H1 (cell line): ENCODE measurements at regions not wholly inside any gene's neighbourhood (a gene's known extent, or its start where the extent isn't known, plus 50 kb on each side); places are given as distances from the start of the nearest gene placed in this dataset.

Experiments
- CTCF ChIA-PET: fragments of 300-600 bp; sonication (Branson Sonifier 250); formaldehyde crosslinking; loops from one replicate; lab custom pipeline; 2021; ENCODE audit not compliant: partially characterized antibody; lab: Charles Lee
- POLR2A ChIA-PET: fragments of 300-600 bp; sonication (Branson Sonifier 250); formaldehyde crosslinking; loops from one replicate; lab custom pipeline; 2021; ENCODE audit warnings: inconsistent platforms; ENCODE audit not compliant: partially characterized antibody; lab: Charles Lee
- DNase-seq, 2 experiments: peaks; one replicate each; pipeline versions ENCODE4 v3.0.0 to v3.0.0-alpha.2; 2010 to 2022; ENCODE audit warnings: low spot score in 2 of 2, low read depth in 1 of 2, mixed read lengths in 1 of 2
- FAIRE-seq: peaks from 2 replicates; lab custom pipeline; 2011; peaks lifted over from hg19 to GRCh38; lab: Jason Lieb, UNC
- H2AFZ ChIP-seq: 2 replicates; pipeline ENCODE4 v1.8.1; 2012; ENCODE audit warnings: low read length, inconsistent platforms
- H2AK5ac ChIP-seq: 2 replicates; pipeline ENCODE4 v1.6.1; 2013; ENCODE audit warnings: low read depth, low read length
- H2BK120ac ChIP-seq: replicated peaks from 2 replicates; pipeline ENCODE3; 2013; ENCODE audit warnings: low read depth, low read length, inconsistent platforms
- H2BK12ac ChIP-seq: 2 replicates; pipeline ENCODE4 v1.6.1; 2013; ENCODE audit warnings: low read depth, low read length
- H2BK15ac ChIP-seq: 2 replicates; pipeline ENCODE4 v1.6.1; 2013; ENCODE audit warnings: low read length
- H2BK20ac ChIP-seq: 2 replicates; pipeline ENCODE4 v1.6.1; 2013; ENCODE audit warnings: low read length
- H2BK5ac ChIP-seq: 2 replicates; pipeline ENCODE4 v1.6.1; 2013; ENCODE audit warnings: low read depth, low read length
- H3K14ac ChIP-seq: 2 replicates; pipeline ENCODE4 v1.6.1; 2013; ENCODE audit warnings: inconsistent platforms; ENCODE audit not compliant: insufficient read length
- H3K18ac ChIP-seq: 2 replicates; pipeline ENCODE4 v1.6.1; 2013; ENCODE audit warnings: low read length; ENCODE audit errors: extremely low read depth
- H3K23ac ChIP-seq: 2 replicates; pipeline ENCODE4 v1.6.1; 2013; ENCODE audit warnings: inconsistent platforms; ENCODE audit not compliant: insufficient read length
- H3K23me2 ChIP-seq: 2 replicates; pipeline ENCODE4 v1.6.1; 2013; ENCODE audit warnings: low read depth, low read length
- H3K27ac ChIP-seq: 2 replicates; pipeline ENCODE4 v1.6.1; 2011; ENCODE audit warnings: low read depth, low read length, inconsistent platforms
- H3K27me3 ChIP-seq, 4 experiments: replicated peaks in 1 of 4; 1 replicate in 1 of 4; 2 replicates in 3 of 4; pipeline versions ENCODE4 v1.6.1 to v1.8.1; 2011 to 2013; ENCODE audit warnings: low read length in 3 of 4, mild to moderate bottlenecking in 3 of 4, inconsistent platforms in 2 of 4, mixed read lengths in 2 of 4, moderate library complexity in 1 of 4; ENCODE audit not compliant: control insufficient read depth in 3 of 4, insufficient read depth in 3 of 4; ENCODE audit errors: extremely low read depth in 1 of 4
- H3K36me3 ChIP-seq, 4 experiments: 2 replicates each; pipeline versions ENCODE4 v1.6.1 to v1.8.1; 2011 to 2013; ENCODE audit warnings: mild to moderate bottlenecking in 4 of 4, low read length in 3 of 4, moderate library complexity in 2 of 4, control low read depth in 1 of 4, inconsistent platforms in 1 of 4; ENCODE audit not compliant: insufficient read depth in 4 of 4, control insufficient read depth in 2 of 4
- H3K4ac ChIP-seq: replicated peaks from 2 replicates; pipeline ENCODE3; 2013; ENCODE audit warnings: low read length, low read depth, mixed read lengths, inconsistent platforms; ENCODE audit not compliant: insufficient read length
- H3K4me1 ChIP-seq, 4 experiments: replicated peaks in 1 of 4; 1 replicate in 1 of 4; 2 replicates in 3 of 4; pipeline versions ENCODE4 v1.6.1 to v1.8.1; 2011 to 2013; ENCODE audit warnings: low read length in 3 of 4, inconsistent platforms in 2 of 4, mixed read lengths in 1 of 4; ENCODE audit not compliant: insufficient read depth in 4 of 4, control insufficient read depth in 3 of 4
- H3K4me2 ChIP-seq, 2 experiments: 2 replicates each; pipeline versions ENCODE4 v1.6.1 to v1.8.1; 2011 to 2013; ENCODE audit warnings: low read depth in 2 of 2, low read length in 2 of 2, control low read depth in 1 of 2, inconsistent platforms in 1 of 2, mild to moderate bottlenecking in 1 of 2; ENCODE audit not compliant: insufficient read depth in 1 of 2
- H3K4me3 ChIP-seq, 4 experiments: fragments of 200-600, 300-600 bp in 1 of 4; sonication (generic), shearing (Covaris generic), sonication (Bioruptor Twin) in 1 of 4; 2 replicates each; pipeline versions ENCODE4 v1.5.1 to v1.8.1; 2011 to 2016; ENCODE audit warnings: low read length in 4 of 4, low read depth in 3 of 4, control low read depth in 2 of 4, inconsistent platforms in 2 of 4, mild to moderate bottlenecking in 2 of 4, mixed read lengths in 1 of 4, moderate library complexity in 1 of 4; ENCODE audit not compliant: insufficient read depth in 2 of 4; ENCODE audit errors: extremely low read depth in 1 of 4
- H3K56ac ChIP-seq: replicated peaks from 2 replicates; pipeline ENCODE3; 2013; ENCODE audit warnings: low read depth, mild to moderate bottlenecking, mixed read lengths, low read length, inconsistent platforms; ENCODE audit not compliant: insufficient read length
- H3K79me1 ChIP-seq: 2 replicates; pipeline ENCODE4 v1.6.1; 2013; ENCODE audit warnings: low read depth, low read length, control low read depth
- H3K79me2 ChIP-seq, 2 experiments: 2 replicates each; pipeline versions ENCODE4 v1.6.1 to v1.8.1; 2012 to 2013; ENCODE audit warnings: low read length in 2 of 2, mild to moderate bottlenecking in 2 of 2, inconsistent platforms in 1 of 2; ENCODE audit not compliant: insufficient read depth in 2 of 2, control insufficient read depth in 1 of 2
- H3K9ac ChIP-seq, 4 experiments: replicated peaks in 1 of 4; 1 replicate in 1 of 4; 2 replicates in 3 of 4; pipeline versions ENCODE4 v1.6.1 to v1.8.1; 2011 to 2013; ENCODE audit warnings: low read depth in 3 of 4, low read length in 3 of 4, control low read depth in 2 of 4, mild to moderate bottlenecking in 2 of 4, moderate library complexity in 2 of 4, inconsistent platforms in 1 of 4; ENCODE audit errors: extremely low read depth in 1 of 4
- H3K9me3 ChIP-seq, 2 experiments: 2 replicates each; pipeline versions ENCODE4 v1.6.1 to v1.8.1; 2012 to 2013; ENCODE audit warnings: mild to moderate bottlenecking in 2 of 2, moderate library complexity in 2 of 2, control low read depth in 1 of 2, inconsistent platforms in 1 of 2, low read depth in 1 of 2, low read length in 1 of 2, mixed read lengths in 1 of 2; ENCODE audit not compliant: insufficient read depth in 2 of 2
- H4K20me1 ChIP-seq, 2 experiments: replicated peaks in 1 of 2; 2 replicates each; pipeline versions ENCODE3 to v1.8.1; 2011 to 2013; ENCODE audit warnings: inconsistent platforms in 2 of 2, low read length in 2 of 2, mild to moderate bottlenecking in 1 of 2; ENCODE audit not compliant: insufficient read depth in 2 of 2, control insufficient read depth in 1 of 2
- H4K5ac ChIP-seq: 2 replicates; pipeline ENCODE4 v1.6.1; 2013; ENCODE audit warnings: low read length, low read depth, mixed read lengths, inconsistent platforms; ENCODE audit not compliant: insufficient read length
- H4K8ac ChIP-seq: 2 replicates; pipeline ENCODE4 v1.8.0; 2013; ENCODE audit warnings: mild to moderate bottlenecking, moderate library complexity, low read length, inconsistent platforms; ENCODE audit not compliant: insufficient read depth; ENCODE audit errors: extremely low read depth
- H4K91ac ChIP-seq: replicated peaks from 2 replicates; pipeline ENCODE3; 2013; ENCODE audit warnings: low read length, mixed read lengths, inconsistent platforms; ENCODE audit not compliant: insufficient read length
- ASH2L ChIP-seq: fragments of 200-600, 300-600 bp; sonication (generic); IDR thresholded peaks from one replicate; pipeline ENCODE4 v1.7.1; 2017; ENCODE audit warnings: low read length
- CREB1 ChIP-seq: IDR thresholded peaks from 2 replicates; pipeline ENCODE4 v1.6.1; 2012; ENCODE audit warnings: inconsistent platforms
- GTF2F1 ChIP-seq: IDR thresholded peaks from 2 replicates; pipeline ENCODE4 v1.6.1; 2012; ENCODE audit warnings: low read depth, low read length, improper control_type of control experiment, borderline replicate concordance
- JUN ChIP-seq: IDR thresholded peaks from 2 replicates; pipeline ENCODE4 v1.6.1; 2011; ENCODE audit warnings: low read depth, mild to moderate bottlenecking, improper control_type of control experiment, low read length
- JUND ChIP-seq: IDR thresholded peaks from 2 replicates; pipeline ENCODE4 v1.6.1; 2011; ENCODE audit warnings: mild to moderate bottlenecking, improper control_type of control experiment, low read length
- KDM5A ChIP-seq: fragments of 200-600 bp; IDR thresholded peaks from 2 replicates; pipeline ENCODE4 v1.7.1; 2012; ENCODE audit warnings: mild to moderate bottlenecking, low read length, inconsistent platforms, mixed read lengths
- NANOG ChIP-seq: IDR thresholded peaks from 2 replicates; pipeline ENCODE4 v1.6.1; 2011; ENCODE audit warnings: low read length, low read depth, mild to moderate bottlenecking, inconsistent platforms; ENCODE audit not compliant: insufficient read depth, poor library complexity, severe bottlenecking
- RAD21 ChIP-seq, 2 experiments: IDR thresholded peaks in 1 of 2; conservative IDR thresholded peaks in 1 of 2; 2 replicates each; pipeline ENCODE4 v1.6.1; 2011; ENCODE audit warnings: low read depth in 2 of 2, low read length in 2 of 2, improper control_type of control experiment in 1 of 2, inconsistent platforms in 1 of 2, mild to moderate bottlenecking in 1 of 2, moderate library complexity in 1 of 2
- RFX5 ChIP-seq: IDR thresholded peaks from 2 replicates; pipeline ENCODE4 v1.6.1; 2011; ENCODE audit warnings: low read depth, low read length, improper control_type of control experiment, borderline replicate concordance
- RXRA ChIP-seq: IDR thresholded peaks from 2 replicates; pipeline ENCODE4 v1.6.1; 2011; ENCODE audit warnings: low read depth, mild to moderate bottlenecking, low read length, moderate library complexity; ENCODE audit not compliant: insufficient read depth
- SIRT6 ChIP-seq: IDR thresholded peaks from one replicate; pipeline ENCODE4 v1.7.1; 2012; ENCODE audit warnings: low read length, inconsistent platforms
- SP1 ChIP-seq: IDR thresholded peaks from 2 replicates; pipeline ENCODE4 v1.6.1; 2011; ENCODE audit warnings: low read depth, low read length
- SRF ChIP-seq: IDR thresholded peaks from 2 replicates; pipeline ENCODE4 v1.6.1; 2011; ENCODE audit warnings: mild to moderate bottlenecking, low read depth, low read length, moderate library complexity
- SUZ12 ChIP-seq: fragments of 200-600 bp; sonication (generic); IDR thresholded peaks from 2 replicates; pipeline ENCODE4 v1.6.1; 2012; ENCODE audit warnings: mild to moderate bottlenecking, inconsistent platforms, low read length, moderate library complexity, mixed read lengths
- WGBS, 2 experiments: shearing (Covaris generic) in 1 of 2; methylation state at CpG; one replicate each; pipeline versions ENCODE4 v1.1.6 to v1.1.7; 2013 to 2015; ENCODE audit warnings: low lambda C conversion rate in 2 of 2, mixed read lengths in 2 of 2, inconsistent platforms in 1 of 2, low coverage in 1 of 2, missing lambda C conversion rate in 1 of 2; ENCODE audit not compliant: insufficient replicate concordance in 2 of 2, insufficient coverage in 1 of 2, insufficient read length in 1 of 2; ENCODE audit errors: extremely low coverage in 1 of 2, missing lambda C conversion rate in 1 of 2; 5-methylcytosine and 5-hydroxymethylcytosine counted together
- TF ChIP-seq, protein P1 (sequence below): IDR thresholded peaks from 2 replicates; pipeline ENCODE4 v1.6.1; 2012; ENCODE audit warnings: inconsistent platforms

DNA sequence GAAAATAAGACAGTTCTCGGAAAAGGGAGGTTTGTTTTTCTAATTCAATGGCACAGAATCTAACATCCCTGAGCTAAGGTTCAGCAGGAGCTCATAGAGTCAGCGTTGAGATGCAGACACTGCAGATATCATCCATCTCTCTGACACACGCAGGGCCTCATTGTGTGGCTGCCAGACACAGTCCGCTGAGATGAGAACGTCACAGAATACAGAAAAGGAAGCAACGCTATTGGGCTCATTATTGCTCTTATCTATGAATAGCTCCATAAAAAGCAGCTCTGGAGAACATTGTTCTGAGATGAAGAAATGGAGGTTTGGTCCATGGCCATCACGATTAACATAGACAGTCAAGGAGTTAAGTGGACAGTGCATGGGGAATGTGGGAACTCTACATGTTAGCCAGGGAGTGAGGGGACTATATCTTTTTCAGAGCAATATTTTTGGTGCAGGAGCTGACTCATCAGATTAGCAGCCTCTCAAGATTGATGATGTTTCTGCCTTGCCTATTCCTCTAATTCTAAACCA, 771.6 kb upstream of the CXADR start:
- Histone ChIP-seq H3K23me2 (no peaks in the 10 kb centered on the region), H3K4me3 (no peak overlapping the region), H2AK5ac (no peak overlapping the region), H2AFZ (no peak overlapping the region), H4K8ac (no peak overlapping the region), H3K9me3 (no peaks in the 10 kb centered on the region), H2BK15ac (no peak overlapping the region), H2BK20ac (no peak overlapping the region), H4K20me1 (no peaks in the 10 kb centered on the region), H2BK120ac (no peak overlapping the region), H3K4ac (no peak overlapping the region), H2BK5ac (no peak overlapping the region), H3K14ac (no peak overlapping the region), H3K4me2 (no peak overlapping the region), H4K91ac (no peak overlapping the region), H3K23ac (no peak overlapping the region), H2BK12ac (no peak overlapping the region), H3K56ac (no peak overlapping the region), H3K27ac (no peak overlapping the region), H3K27me3 (no peaks in the 10 kb centered on the region), H3K36me3 (no peaks in the 10 kb centered on the region), H3K18ac (no peak overlapping the region), H3K79me2 (no peaks in the 10 kb centered on the region), H4K5ac (no peak overlapping the region), H3K4me1 (no peaks in the 10 kb centered on the region), H3K9ac (no peak overlapping the region), H3K79me1 (no peaks in the 10 kb centered on the region)
- DNase-seq (no peak), FAIRE-seq (no peak)
- CTCF ChIA-PET = no interaction called here
- POLR2A ChIA-PET = no interaction called here
- 81% methylated on average over 7 of the region's 7 CpGs; no CpG with 5 or more reads in 1 of the 2 experiments for WGBS, 2 experiments
- TF ChIP-seq RXRA (no peak), RFX5 (no peak), JUN (no peak), GTF2F1 (no peak), RAD21 (IDR thresholded peaks at IDR 0.05 in 1 of 2, conservative IDR thresholded peaks at IDR 0.05 in 1 of 2; ENCODE audit: low read depth in 2 of 2, low read length in 2 of 2) (no peak), SP1 (no peak), SRF (no peak), ASH2L (no peak), NANOG (no peak), KDM5A (no peak), SUZ12 (no peak), CREB1 (no peak), SIRT6 (no peak), JUND (no peak)
- TF ChIP-seq, protein P1, sequence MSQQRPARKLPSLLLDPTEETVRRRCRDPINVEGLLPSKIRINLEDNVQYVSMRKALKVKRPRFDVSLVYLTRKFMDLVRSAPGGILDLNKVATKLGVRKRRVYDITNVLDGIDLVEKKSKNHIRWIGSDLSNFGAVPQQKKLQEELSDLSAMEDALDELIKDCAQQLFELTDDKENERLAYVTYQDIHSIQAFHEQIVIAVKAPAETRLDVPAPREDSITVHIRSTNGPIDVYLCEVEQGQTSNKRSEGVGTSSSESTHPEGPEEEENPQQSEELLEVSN = no peak
